Astrocyte of the hippocampus (primary cell): ENCODE measurements at regions not wholly inside any gene's neighbourhood (a gene's known extent, or its start where the extent isn't known, plus 50 kb on each side); places are given as distances from the start of the nearest gene placed in this dataset.
A peak's percentile ranks its signal among the peaks of the same experiment; 100 is the strongest.

Source experiments
- DNase-seq: peaks from one replicate; pipeline ENCODE4 v3.0.0; 2011; ENCODE audit warnings: low read depth, low spot score

- DNase-seq, result no peak
Measured at GRCh38 chr12:115760231-115760630, 517.3 kb downstream of the MED13L start.

GRCh38 chr12:115758877-115759620, 518.4 kb downstream of the MED13L start:
- no peak for DNase-seq

GRCh38 chr12:115758183-115758582, 519.3 kb downstream of the MED13L start:
- DNase-seq, result no peak

GRCh38 chr12:115756804-115757203, 520.7 kb downstream of the MED13L start:
- no peak for DNase-seq

- no peak for DNase-seq
Measured at GRCh38 chr12:115756271-115756670, 521.2 kb downstream of the MED13L start.

DNA sequence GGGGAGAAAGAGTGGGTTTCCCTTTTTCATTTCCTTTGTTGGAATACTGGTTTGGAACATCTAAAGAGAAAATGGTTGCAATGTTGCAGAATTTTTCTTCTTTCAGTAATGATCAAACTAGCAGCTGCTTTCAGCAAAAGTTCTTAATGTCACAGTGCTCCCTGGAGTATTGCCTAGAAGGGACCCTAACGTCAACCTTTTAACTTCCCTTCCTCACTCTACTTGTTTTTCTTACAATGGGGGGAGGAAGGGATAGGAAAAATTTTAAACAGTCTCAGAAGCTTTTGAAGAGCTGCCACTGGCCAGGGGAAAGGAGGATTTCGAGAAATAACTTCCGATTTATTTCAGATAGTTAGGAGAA, 521.8 kb downstream of the MED13L start:
- DNase-seq, result no peak

DNA sequence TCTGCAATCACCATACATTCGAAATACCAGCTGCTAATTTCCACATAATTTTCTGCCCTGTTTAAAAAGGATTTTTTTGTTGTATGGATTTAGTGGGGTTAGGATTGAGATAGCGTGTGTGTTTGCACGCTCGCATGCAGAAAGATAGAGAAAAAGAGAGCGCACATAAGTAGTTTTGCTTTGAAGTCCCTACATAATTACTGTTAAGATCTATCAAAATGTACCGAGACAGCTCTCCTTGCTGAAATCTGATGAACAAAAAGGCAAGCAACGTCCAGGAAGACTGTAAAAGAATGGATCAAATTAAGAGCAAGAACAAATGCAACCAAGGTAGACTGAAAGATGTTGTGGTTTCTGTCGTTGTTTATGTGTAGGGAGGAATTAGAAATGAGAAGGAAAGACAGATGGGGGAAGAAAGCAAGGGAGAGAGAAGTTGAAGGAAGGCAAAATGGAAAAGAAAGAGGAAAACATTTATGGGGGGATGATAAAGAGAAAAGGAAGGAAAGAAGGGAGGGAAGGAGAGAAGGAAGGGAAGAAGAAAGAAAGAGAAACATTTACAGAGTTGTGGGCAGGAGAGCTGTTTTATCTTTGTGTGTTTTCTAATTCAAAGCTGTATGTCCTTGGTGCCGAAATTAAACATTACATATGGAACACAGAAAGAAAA, 522.3 kb downstream of the MED13L start:
- no peak for DNase-seq

DNA sequence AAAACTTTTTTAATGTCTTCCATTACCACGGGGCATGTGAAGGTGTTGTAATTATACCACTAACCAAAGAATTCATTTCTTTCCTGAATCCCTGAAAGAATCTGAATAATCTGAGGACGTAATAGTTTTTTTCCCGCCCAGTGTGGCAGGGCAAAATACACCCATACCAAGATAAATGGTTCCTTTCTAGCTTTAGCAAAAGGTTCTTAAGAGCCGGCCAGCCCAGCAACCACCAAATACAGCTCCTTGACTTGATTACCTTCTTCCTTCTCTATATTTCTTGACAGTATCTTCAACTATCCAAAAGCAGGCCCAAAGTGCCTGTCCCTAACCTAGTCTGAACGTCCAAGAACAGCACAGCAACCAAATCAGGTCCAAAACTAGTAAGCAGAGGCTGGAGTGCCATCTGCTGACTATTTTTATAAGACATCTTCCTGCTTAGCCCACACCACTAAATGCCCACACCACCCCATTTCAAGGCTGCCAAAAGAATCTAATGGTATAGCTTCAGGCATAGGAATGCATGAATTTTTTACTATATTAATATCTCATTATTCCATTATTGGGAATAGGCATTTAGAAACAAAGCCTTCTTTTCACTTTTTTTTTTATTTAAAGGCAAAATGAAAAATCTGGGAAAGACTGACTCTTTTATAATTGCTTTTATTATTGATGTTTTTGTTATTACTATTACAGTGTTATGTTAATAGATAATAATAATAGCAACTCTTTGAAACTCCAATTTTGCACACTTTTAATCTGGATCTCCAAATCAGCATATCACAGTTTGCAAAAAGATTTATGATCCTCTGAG, 524.4 kb downstream of the MED13L start:
- DNase-seq, result peak; percentile 76

DNA sequence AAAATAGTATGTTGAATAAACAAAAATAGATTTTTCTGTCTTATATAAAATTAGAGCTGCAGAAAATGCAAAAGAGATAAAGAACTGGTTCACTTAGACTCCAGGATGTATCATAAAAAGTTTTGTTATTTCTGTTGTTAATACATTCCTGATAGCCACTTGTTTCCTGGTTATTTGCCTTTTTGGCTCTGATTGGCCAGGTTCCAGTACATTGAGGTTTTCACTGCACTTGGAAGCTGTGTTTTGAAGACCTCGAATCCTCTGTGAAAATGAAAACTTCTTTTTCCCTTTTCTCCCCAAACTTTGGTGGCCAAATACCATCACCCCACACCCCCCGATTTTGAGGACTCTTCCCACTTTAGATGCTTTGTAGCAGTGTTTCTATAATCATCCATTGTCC, 525.3 kb downstream of the MED13L start:
- DNase-seq, result peak; percentile 47

- no peak for DNase-seq
Measured at GRCh38 chr12:115750340-115750739, 527.2 kb downstream of the MED13L start.

DNA sequence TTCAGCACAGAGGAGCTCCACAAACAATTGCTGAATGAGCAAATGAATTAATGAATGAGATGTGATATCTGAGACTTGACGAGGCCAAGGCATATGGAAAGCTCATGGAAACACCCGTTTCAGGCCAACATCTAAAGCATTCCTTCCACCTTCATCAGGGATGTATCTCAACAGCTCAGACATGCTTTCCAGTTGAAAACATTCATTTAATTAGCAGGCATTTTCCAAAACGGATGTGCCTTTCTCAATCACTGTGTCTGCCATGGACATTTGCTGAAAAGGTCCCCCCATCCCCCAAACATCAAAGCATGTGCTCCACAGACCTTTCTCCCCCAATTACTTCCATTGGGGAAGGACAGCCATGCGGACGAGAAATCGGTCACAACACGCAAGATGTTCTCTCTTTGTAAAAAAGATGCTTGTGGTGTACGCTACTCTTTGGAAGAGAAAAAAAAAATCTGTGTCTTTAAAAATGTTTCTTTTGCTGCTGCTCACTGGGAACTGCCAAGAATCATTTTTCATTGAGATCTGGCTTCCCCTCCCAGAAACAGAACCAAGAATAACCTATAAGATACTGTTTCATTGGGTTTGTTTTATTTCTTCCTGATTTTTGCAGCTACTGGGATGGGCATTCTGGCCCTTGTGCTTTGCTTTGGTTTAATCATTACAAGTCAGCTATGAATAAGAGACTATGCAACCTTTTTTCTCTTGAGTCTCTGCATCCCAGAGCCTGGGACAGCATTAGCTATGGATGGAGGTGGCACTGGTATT, 528.2 kb downstream of the MED13L start:
- DNase-seq, result no peak

- no peak for DNase-seq
Measured at GRCh38 chr12:115740586-115741155, 536.8 kb downstream of the MED13L start.

- DNase-seq, result no peak
Measured at GRCh38 chr12:115737895-115738294, 539.6 kb downstream of the MED13L start.

DNA sequence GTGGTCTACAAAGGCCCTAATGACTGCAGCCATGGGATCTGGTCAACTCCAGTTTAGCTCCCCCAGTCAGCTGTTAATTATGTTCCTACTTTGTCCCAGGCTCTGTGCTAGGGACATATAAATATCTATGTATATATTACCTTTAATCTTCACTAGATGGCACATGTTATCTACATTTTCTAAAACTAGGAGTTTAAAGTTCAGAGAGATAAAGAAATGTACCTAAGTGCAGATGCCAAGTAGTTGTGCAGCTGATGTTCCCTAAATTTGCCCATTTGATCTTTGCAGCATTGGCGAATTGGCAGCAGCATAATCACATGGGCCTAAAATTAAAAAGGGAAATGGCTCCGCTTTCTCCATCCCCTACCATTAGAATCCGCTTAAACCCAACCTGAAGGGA, 541.1 kb downstream of the MED13L start:
- DNase-seq, result no peak

DNA sequence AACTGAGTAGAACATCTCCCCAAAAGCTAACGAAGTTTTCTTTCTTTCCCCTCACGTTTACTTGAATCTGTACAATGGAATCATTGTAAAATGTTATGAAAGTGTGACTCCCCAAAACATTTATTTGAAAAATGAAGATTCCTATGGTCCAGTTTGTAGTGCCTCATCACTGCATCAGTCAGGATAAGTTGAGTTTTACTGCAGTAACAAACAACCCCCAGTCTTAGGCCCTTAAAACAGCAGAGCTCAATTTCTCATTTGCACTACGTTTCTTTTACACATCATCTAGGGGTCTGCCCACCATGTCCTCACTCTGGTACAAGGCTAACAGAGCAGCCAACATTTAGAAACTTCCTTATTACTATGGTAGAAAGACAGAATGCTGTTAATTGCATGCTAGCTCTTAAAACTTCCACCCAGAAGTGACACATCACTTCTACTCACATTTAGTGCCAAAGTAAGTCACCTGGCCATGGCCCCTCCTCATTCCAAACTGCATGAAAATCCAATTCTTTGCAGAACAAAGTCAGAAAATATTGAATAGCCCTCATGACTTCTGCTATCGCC, 546.4 kb downstream of the MED13L start:
- no peak for DNase-seq

- no peak for DNase-seq
Measured at GRCh38 chr12:115726691-115727090, 550.8 kb downstream of the MED13L start.

DNA sequence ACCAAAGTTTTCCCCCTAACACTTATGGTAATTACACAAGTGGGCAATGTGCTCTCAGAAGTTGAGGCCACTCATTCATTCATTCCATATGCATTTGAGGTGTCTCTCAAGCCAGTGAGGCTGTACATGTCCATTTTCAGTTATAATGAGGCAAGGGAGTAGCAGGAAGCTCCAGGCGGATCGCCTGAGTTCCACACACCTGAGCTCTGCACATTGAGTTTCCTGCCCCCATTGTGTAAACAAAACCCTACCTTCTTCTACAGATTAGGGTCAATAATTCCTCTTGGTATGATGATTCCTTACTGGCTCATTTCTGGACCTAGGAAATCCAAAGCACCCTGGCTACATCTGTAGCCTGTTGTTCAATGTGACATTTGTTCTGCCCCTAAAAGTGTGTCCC, 555.3 kb downstream of the MED13L start:
- no peak for DNase-seq

DNA sequence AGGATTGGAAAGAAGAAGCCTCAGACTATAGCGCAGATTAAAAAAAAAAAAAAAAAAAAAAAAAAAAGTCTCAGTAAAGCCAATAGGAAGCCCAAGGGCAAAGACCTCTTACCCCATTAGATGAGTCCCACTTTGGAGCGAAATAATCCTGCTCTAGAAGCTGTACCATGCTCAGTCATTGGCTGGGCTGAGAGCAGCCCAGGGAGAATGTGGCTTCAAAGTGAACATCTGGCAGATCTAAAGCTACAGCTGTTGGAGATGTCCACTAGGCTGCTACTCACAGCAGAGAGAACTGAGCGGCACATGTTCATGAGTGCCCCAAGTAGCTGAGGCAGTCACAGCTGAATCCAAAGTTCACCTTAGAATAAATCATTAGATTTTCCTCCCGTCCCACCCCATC, 560.9 kb downstream of the MED13L start:
- DNase-seq, result no peak

DNA sequence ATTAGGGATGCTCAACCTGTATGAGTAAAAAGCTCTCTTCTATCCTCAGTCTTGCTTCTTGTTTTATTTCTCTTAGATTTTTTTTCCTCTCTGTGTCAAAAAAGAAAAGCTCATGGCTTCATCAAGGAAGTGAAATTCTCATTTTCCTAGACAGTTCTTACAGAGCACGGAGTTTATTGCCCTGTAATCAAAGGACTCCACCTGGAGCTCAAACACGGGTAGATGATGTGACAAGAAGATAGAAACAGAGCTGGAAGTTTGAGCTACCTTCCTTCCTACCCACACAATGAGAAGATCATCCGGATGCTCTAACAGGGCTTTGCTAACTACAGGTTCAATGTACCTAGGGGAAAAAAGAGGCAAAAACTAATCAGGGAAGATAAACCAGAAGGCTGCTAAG, 564.8 kb downstream of the MED13L start:
- DNase-seq, result no peak

- no peak for DNase-seq
Measured at GRCh38 chr12:115710104-115710564, 567.4 kb downstream of the MED13L start.

DNA sequence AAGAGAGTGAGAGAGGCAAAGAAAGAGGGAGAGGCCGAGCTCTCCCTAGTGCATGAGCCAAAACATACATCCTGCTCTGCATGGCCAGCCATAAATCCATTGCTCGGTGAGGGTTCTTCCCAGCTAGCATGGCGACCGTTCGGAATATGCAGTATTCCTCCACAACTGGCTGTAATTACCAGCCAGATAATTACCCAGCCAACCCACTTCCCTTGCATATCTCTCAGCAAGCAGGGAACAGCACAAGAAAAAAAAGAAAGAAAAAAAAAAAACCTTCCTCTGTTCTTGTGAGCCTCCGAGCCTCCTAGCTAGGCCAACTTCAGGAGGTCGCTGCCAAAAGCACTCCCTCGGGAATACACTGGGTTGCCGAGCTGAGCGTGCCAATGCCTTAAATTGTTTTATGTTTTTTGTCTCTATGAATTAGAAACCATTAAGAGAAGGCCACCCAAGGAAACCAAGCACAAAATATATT, 567.9 kb downstream of the MED13L start:
- no peak for DNase-seq
